Brain microvascular endothelial cell (primary cell): ENCODE measurements at regions not wholly inside any gene's neighbourhood (a gene's known extent, or its start where the extent isn't known, plus 50 kb on each side); places are given as distances from the start of the nearest gene placed in this dataset.

ENCODE experiments used
- DNase-seq: peaks from one replicate; pipeline ENCODE4 v3.0.0-alpha.2; 2020
- H3K27ac ChIP-seq: fragments of 250-450 bp; sonication (Bioruptor Pico); 2 replicates; pipeline ENCODE4 v1.5.1; 2020; ENCODE audit warnings: mild to moderate bottlenecking, moderate library complexity
- H3K27me3 ChIP-seq: fragments of 250-450 bp; sonication (Bioruptor Pico); replicated peaks from 2 replicates; pipeline ENCODE4 v1.5.1; 2020; ENCODE audit warnings: mild to moderate bottlenecking
- H3K36me3 ChIP-seq: fragments of 250-450 bp; sonication (Bioruptor Pico); replicated peaks from 2 replicates; pipeline ENCODE4 v1.5.1; 2020; ENCODE audit warnings: mild to moderate bottlenecking
- H3K4me3 ChIP-seq: 2 replicates; pipeline ENCODE4 v1.5.1; 2011; ENCODE audit warnings: low read depth, mild to moderate bottlenecking, control low read depth, low read length, moderate library complexity
- CTCF ChIP-seq: IDR thresholded peaks from 2 replicates; pipeline ENCODE4 v1.5.1; 2011; ENCODE audit warnings: low read depth, mild to moderate bottlenecking, moderate library complexity, low read length, control low read depth, inconsistent platforms; ENCODE audit errors: missing control alignments
- in situ Hi-C: cut with HindIII; loops from 2 replicates; pipeline ENCODE4 v1.10.0; 2017; ENCODE audit warnings: low sequenced_read_pairs, low pct_ligation_motif_present

GRCh38 chr2:6792883-6793282 lies 72.8 kb downstream of the CMPK2 start:
- DNase-seq: no peak
- in situ Hi-C loops: no loop called here

GRCh38 chr2:6793371-6793770 lies 72.3 kb downstream of the CMPK2 start:
- Histone ChIP-seq H3K27me3 (no peaks in the 10 kb centered on the region), H3K36me3 (no peaks in the 10 kb centered on the region), H3K4me3 (no peak overlapping the region), H3K27ac (no peak overlapping the region)
- in situ Hi-C loops: no loop called here
- TF ChIP-seq CTCF: no peak
- no peak for DNase-seq

More at GRCh38 chr2:6792883-6793282, 72.8 kb downstream of the CMPK2 start:
- no peaks in the 10 kb centered on the region for H3K36me3 ChIP-seq
- no peak overlapping the region for H3K27ac ChIP-seq
- no peaks in the 10 kb centered on the region for H3K27me3 ChIP-seq
- TF ChIP-seq CTCF: no peak
- no peak overlapping the region for H3K4me3 ChIP-seq

- no peaks in the 10 kb centered on the region for H3K36me3 ChIP-seq
- DNase-seq: no peak
- no peak overlapping the region for H3K27ac ChIP-seq
- in situ Hi-C loops: no loop called here
- H3K4me3 ChIP-seq: no peak overlapping the region
- no peaks in the 10 kb centered on the region for H3K27me3 ChIP-seq
- no peak for TF ChIP-seq CTCF
These were observed 71.8 kb downstream of the CMPK2 start for GRCh38 chr2:6793913-6794312.

GRCh38 chr2:6794448-6794847 lies 71.3 kb downstream of the CMPK2 start:
- Histone ChIP-seq H3K27ac (no peak overlapping the region), H3K4me3 (no peak overlapping the region), H3K36me3 (no peaks in the 10 kb centered on the region), H3K27me3 (no peaks in the 10 kb centered on the region)
- no peak for DNase-seq
- in situ Hi-C loops: no loop called here
- TF ChIP-seq CTCF: no peak
